ENCODE measurements at regions not wholly inside any gene's neighbourhood (a gene's known extent, or its start where the extent isn't known, plus 50 kb on each side); places are given as distances from the start of the nearest gene placed in this dataset.

DNA sequence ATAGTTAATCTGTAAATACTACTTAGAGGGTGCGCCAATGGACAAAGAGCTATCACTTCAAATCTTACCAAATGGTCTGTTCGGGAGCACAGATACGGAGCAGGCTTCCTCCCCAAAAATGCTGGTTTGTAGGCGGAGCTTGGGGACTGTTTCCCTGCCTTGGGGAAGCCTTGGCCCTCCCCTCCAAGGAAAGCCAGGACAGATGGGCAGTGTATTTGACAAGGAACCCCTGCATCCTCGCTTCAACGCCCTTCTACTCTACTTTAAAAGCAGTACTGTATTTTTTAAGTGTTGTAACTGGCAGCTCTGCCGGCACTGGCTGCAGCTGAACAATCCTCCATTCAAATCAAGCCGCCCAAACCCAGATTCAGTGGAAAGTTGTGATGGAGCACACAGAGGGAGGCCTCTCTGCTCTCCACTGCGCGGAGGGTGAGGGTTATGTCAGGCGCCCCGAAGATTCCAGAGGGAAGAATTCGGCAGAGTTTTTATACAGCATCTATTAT lies 83.1 kb upstream of the FNDC3B start:
- no peak for DNase-seq

DNA sequence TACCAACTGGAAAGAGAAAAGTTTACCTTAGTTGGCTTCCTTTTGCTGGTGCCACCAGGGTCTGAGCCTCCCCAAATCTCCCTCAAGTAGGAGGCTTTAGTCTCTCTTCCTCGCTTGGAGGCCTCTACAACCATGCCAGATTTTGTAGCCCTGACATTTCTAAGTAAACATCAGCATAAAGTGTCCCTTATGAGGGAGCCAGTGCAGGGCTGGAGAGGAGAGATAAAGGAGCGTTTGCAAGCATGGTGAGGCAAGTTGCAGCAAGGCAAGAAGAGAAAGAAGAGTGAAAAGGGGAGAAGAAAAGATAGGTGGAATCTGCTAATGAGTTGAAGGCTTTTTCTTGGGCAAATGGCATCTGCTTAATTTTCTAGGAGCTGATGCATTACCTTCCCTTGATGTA lies 82.7 kb upstream of the FNDC3B start:
- no peak for DNase-seq

DNA sequence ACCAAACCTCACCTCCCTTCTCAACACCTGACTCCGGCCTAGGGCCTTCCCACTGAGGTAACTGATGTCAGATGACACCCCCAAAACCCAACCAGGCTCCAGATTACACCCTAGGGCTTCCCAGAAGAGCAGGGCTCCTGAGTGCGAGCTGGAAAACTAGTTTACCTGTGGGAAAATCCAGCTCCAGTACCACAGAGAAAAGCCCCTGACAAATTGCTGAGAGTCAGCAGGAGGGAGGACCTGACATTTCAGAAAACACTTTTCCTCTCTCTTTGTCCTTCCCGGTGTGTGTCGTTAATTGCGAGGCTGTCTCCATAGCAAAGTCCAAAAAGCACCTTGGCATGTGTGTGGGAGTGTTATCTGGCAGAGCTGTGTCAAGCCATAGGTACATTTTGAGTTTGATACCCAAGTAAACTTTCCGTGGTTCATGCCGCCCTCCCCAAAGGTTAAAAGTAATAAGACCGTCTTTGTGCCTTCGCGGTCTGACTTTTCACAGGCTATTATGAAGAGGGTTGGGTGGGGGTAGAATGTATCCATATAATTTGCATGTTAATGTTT lies 79.8 kb upstream of the FNDC3B start:
- DNase-seq: no peak

DNA sequence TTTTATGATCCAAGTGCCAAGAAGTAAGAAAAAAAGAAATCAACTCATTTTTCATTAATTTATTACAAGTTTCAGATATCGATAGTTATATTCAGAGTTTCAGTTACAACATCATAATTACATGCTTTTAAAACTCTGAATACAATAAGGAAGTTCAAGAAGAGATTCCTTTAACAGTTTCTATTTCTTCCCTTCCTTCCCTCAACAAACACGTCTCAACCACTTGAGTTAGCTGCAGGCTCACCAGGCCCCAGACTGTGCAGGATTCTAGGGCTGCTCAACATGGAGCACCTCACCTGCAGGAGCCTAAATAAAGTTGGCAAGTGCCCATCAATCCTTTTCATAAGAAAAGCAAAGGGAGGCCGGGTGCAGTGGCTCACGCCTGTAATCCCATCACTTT lies 79.2 kb upstream of the FNDC3B start:
- no peak for DNase-seq

DNA sequence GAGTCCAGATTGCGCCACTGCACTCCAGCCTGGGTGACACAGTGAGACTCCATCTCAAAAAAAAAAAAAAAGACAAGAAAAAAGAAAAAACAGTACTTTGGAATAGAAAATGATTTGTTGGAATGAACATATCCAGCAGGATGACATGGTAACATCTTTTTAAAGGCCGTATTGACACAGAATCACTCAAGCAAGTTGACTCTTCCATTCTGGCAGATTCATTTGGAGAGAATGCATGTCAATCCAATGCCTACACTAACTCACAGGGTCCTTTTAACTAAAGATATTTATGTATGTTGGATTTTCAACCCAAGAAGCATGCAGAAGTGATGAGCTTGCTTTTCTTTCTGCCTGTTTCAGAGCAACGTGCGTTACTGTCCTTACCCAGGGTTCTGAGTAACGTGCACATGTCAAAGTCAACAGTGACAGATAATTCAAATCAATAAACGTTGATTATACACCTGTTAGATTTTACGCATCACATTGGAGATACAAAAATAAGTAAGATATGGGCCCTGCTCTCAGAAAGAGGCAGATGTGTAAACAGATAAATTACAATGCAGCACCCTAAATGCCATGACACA lies 77.1 kb upstream of the FNDC3B start:
- no peak for DNase-seq

DNA sequence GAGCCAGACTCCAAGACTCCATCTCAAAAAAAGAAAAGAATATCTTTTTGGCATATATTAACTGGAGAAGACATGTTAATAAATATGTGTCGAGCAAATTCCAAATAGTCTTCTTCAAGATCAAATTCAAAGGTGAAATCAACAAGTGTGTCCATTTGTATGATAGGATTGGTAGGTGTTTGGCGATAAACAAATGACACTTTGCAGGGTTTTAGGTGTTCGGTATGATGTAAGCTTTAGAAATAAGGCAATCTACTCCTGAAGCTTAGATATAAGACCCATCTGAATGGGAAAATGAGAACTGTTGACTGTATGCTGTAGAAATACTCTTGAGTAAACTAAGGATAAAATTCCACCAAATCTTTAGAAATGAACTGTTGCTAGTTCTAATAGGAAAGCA lies 75.8 kb upstream of the FNDC3B start:
- DNase-seq: no peak

DNA sequence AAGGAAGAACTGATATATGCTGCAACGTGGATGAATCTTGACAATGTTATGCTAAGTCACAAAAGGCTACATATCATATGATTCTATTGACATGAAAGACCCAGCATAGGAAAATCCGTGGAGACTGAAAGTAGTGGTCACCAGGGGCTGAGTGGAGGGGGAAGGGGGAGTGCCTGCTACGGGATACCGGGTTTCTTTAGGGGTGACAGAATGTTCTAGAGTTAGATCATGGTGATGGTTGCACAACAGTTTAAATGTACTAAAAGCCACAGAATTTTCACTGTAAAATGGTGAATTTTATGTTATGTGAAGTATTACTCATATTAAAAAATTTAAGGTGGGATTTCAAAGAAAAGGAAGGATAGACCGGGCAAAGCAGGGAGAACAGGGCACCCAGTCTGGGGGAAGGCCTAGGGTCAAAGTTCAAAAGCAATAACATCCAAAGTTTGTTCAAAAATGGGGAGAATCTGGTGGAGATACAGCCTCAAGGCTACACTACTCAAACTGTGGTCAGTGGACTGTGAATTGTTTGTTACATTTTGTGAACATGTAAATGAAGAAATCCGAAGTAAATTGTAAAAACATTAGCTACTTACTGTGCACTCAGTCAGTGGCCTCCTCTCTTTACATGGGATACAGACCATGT lies 74.2 kb upstream of the FNDC3B start:
- DNase-seq: no peak

DNA sequence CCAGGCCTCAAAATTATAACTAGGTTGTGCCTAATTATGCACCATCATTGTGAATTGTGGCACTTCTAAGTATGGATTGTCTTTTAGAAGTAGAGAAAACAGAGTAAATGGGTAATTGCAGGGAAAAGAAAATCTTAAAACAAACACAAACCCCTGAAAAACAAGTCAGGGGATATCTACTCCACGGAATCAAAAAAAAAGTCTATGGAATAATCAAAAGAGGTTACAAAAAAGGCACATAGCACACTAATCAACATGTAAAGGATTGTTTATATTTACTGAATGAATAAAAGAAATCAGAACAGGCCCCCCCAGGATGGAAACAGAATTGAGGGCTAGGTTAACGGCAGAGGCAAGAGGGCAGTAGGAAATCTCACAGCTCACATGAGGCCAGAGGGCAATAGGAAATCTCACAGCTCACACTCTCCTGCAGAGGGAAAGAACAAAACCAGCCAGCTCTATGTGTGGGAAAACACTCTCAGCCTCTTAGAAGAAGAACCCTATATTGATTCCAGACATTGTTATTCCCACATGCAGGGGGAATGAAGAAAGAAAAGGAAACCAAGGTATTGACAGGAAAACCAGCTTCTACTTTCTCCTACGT lies 72.7 kb upstream of the FNDC3B start:
- DNase-seq: no peak

DNA sequence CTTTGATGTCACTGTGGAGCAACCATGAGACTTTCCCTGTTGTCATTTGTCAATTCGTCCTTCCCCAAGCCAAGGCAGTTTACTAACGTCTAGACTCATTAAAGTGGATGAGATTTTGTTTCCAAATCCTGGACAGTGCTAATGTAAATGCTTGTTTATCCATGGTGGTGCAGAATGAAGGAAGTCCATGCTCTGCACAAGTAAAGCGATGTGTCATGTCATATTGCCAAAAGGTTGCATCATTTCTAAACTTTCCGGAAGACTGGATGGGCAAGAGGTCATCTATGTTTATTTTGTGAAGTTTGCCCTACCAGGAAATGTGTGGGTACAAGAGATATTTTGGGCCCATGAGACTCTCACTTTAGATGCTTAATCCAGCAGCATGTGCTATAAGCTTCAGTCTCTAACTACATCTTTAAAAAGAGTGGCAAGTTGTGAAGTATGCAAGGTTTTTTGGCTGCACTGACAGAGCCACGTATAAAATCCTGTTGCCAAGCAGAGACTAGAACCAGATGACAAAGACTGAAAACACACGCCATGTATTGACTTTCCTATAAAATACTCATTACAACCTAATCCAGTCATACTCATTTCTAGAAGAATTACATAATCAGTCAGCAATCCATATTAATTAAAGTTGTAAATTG lies 72.1 kb upstream of the FNDC3B start:
- peak in 1 of 2 donors; percentile 35 for DNase-seq

DNA sequence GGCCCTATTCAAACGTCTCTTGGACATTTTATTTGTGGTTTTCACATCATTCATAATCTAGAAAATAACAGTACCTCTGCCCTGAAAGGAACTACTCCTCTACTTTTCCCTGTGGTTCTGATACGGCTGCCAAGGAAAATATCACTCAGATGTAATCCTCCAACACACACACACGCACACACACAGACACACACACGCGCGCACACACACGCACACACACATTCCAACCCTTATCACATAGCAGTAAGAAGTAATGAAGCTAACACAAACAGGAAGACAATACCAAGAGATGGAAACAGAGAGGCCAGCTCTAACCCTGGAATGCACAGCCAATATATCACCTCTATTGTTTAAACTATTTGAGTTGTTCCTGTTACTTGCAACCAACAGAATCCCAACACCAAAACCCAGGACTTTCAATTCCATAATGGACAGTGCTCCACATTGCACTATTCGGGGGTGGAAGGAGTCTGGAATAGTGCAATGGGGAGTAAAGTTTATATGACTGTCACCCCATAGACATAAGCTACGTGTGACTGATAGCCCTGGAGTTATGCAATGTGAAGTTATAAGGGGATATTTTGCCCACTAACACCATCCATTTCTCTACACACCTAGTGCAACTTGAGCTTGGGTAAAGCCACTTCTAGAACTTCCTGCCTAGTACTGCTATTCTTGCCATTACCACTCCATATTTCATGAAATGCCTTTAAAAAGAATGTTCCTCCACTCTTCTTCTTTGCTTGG lies 71.3 kb upstream of the FNDC3B start:
- DNase-seq: no peak

DNA sequence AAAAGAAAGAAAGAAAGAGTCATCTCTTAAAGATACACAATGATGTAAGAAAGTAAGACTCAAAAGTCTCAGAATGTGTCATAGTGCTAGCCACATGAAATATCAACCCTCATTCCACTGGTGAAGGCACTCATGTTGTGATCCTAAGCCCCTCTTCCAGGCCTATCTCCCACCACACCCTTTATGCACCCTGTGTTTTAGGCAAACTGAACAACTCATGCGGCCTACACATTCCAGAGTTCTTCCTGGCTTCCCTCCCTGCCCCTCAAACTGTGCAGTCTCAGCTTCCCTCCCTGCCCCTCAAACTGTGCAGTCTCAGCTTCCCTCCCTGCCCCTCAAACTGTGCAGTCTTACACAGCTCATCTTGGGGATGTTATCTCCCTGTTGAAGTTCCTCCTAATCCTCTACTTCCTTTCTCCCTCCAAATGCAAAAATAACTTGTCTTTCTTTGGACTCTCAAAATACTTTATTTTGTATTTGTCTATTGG lies 69.0 kb upstream of the FNDC3B start:
- no peak for DNase-seq

DNA sequence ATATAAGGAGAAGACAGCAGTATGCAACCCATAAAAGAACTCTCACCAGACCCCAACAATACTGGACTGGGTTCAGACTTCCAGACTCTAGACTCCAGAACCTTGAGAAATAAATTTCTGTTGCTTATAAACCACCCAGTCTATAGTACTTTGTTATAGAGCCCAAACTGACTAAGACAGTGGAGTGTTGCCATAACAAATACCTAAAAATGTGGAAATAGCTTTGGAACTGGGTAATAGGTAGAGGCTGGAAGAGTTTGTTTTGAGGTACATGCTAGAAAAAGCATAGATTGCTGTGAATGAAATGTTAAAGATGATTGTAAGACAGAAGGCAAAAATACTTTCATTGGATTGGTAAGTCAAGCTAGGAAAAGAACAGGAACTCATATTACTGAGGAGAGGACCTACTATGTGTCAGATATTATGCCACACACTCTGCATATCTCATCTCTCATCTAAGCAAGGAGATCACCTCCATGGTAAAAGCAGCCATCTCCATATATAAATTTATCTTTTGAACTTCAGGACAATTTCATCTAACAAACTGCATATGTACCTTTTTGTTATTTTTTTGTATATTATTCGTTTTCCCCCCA lies 67.4 kb upstream of the FNDC3B start:
- DNase-seq: no peak

DNA sequence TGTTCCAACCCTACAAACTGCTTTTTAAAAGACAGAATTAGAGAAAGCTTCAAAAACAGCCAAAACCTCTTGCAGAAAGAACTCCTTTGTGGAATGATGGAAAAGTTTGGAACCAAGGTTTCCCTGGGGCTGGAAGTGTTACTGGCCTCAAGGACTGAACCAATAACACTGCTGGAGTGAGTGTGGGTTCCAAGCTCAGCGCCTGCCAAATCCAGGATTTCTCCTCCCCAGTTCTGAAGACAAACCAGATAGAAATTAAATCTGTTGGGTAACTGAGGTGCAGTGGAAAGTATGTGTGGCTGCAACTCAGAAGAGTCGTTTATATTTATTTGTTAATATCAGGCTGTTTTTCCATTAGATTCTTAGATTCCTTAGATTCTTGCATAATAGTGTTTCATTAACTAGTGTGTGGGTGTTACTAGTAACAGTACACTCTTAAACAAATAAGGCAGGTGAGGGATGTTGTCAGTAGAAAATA lies 66.5 kb upstream of the FNDC3B start:
- DNase-seq: no peak

DNA sequence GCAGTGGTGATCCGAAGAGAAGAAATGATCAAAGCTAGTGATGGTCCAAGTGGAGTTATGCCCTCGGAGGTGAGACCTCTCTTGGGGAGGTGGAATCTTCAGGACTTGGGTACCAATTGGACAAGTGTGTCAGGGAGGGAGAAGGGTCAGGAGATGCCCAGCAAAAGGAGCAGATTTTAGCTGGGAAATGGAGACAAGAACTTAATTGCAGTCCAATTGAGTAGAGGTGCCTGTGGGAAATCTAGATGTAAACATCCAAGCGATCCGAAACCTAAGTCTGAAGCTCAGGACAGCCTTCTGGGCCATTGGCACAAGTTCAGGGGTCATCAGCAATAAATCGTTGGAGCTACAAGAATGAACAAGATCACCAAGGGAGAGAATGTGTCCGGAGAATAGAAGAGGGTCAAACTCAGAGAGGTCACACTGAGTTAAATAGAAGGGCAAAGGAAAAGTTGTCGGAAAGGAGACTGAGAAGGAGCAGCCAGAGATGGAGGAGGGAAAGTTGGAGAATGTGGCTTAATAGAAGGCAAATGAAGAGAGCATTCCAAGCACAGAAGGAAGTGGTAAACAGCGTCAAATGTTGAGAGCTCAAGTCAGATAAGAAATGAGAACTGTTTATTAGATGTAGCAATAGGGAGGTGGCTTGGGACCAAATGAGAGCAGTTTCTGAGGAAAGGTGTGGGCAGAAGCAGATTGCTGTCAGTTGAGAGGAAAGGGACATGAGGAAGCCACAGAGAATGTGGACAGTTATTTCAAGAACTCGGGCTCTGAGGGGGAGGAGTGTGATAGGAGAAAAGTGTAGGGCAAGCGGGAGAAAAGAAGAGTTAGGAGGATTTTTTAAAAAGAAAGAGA lies 64.2 kb upstream of the FNDC3B start:
- no peak for DNase-seq

DNA sequence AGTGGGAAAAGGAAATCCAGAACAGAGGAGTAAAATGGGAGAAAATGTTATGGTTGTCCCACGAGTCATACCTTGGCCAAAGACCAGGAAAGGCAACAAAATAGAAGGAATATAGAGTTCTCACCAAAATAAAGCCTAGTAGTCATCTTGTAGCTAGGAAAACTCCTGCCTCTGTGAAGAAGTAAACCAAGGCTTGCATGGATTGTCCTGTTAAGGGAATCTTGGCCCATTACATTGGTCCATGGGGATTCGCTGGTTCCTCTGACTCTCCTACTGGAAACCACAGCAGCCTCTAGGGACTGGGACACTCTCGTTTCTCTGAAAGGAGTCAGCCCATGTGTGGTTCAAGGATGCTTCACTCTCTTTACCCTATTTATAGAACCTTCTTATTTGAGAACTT lies 62.9 kb upstream of the FNDC3B start:
- DNase-seq: no peak

DNA sequence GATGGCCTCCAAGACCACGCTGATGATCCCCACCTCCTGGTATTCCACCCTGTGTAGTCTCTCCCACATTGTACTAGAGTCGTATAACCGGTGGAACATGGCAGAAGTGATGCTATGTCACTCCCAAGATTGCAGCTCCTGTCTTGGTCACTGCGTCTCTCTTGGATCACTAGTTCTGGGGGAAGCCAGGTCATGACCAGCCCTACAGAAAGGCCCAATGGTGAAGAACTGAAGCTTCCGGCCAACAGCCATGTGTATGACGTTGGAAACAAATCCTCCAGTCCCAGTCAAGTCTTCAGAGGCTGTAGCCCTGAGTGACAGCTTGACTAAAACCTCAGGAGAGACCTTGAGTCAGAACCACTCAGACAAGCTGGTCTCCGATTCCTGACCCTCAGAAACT lies 61.9 kb upstream of the FNDC3B start:
- no peak for DNase-seq

DNA sequence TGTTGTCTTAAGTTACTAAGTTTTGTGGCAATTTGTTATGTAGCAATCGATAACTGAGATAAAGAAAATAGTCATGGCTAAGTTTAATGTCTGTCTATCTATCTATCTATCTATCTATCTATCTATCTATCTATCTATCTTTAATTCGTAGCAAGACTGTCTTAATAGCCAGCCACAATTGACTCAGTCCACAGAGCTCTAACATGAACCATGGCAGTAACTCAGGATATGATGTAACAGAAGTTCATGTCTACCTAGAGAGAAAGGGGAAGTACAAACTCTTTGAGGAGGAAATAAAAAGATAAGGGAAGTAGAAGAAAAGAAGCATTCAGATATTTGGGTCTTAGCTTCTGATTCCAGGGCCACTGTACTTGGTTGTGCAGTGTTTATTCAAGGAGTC lies 61.5 kb upstream of the FNDC3B start:
- DNase-seq: peak in 1 of 2 donors; percentile 3

DNA sequence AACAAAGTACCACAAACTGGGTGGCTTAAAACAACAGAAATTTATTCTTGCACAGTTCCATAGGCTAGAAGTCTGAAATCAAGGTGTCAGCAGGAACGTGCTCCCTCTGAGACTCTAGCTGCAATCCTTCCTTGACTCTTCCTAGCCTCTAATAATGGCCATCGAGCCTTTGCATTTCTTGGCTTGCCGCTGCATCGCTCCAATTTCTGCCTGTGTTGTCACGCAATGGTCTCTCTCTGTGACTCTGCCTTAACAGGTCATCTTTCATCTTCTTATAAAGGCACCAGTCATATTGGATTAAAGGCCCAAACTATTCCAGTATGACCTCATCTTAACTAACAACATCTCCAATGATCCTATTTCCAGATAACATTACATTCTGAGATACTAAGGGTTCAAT lies 61.0 kb upstream of the FNDC3B start:
- DNase-seq: no peak

DNA sequence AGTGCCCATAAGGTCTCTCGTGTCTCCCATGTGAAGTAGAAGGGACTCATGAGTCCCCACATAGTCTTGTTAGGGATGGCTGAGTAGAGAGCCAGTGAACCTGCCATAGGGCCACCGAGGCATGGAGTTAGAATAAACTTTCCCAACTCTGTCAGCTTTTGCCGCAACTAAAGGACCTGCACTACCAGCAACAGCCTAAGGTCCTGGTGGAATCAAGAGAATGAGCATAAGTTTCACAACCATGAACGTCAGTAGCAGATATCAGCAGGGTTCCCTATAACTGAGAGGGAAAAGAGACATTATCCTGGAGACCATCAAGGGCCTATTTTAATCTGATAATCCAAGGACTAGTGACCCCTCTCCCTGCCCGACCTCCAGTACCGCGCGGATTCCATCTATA lies 60.3 kb upstream of the FNDC3B start:
- no peak for DNase-seq

DNA sequence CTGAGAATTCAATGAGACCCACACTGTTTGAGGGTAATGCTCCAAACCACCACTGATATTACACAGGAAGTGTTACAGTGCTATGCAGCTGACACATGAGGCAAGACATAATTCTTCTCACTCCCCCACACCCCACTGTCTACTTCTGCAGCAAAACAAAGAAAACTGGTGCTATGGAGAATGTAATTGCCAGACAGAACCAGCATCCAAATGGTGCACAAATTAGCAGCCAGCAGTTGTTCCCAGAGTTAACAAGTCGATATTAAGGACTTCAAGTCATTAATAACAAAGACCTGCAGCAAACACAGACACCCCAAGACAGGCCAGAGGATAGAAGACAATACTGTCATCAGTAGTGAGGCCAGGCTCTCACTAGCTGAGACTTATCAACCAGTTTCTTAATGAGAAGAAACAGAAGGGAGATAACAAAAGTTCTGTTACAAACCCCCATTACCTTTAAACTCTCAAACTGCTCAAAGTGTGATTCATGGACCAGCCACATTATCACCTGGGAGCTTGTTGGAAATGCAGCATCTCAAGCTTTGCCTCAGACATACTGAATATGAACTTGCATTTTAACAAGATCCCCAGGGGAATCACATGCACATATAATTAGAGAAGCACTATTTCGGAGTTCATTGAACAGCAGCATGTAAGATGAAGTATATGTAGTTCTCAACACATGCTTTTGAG lies 58.7 kb upstream of the FNDC3B start:
- peak in 1 of 2 donors; percentile 30 for DNase-seq

DNA sequence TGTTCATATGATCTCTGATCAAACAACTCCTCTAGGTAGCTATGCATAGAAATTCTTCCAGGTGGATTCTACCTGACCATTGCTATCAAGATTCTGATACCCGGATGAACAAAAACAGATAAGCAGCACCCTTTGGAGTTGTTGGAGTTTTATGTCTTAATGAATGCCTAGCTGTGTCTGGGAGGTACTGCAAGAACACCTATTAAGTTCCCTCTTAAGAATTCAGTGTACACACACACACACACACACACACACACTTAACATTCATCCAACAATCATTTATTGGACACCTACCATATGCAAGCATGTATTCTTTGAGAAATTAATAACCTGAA lies 58.1 kb upstream of the FNDC3B start:
- DNase-seq: no peak
